Neural cell (in vitro differentiated cells): ENCODE measurements at regions not wholly inside any gene's neighbourhood (a gene's known extent, or its start where the extent isn't known, plus 50 kb on each side); places are given as distances from the start of the nearest gene placed in this dataset.

Experiments
- CTCF ChIP-seq: fragments of 450-650 bp; IDR thresholded peaks from 2 replicates; pipeline ENCODE4 v1.5.1; 2014; ENCODE audit warnings: antibody characterized with exemption, mild to moderate bottlenecking, moderate library complexity; ENCODE audit not compliant: poor library complexity, severe bottlenecking
- EP300 ChIP-seq: fragments of 450-650 bp; conservative IDR thresholded peaks from 2 replicates; pipeline ENCODE4 v1.6.1; 2014; ENCODE audit warnings: antibody characterized with exemption, mild to moderate bottlenecking, moderate library complexity; ENCODE audit not compliant: poor library complexity, severe bottlenecking
- EZH2 ChIP-seq: fragments of 200-600, 300-800 bp; shearing (Covaris generic), sonication (generic); IDR thresholded peaks from 2 replicates; pipeline ENCODE4 v1.6.1; 2014; ENCODE audit warnings: antibody characterized with exemption, low read length, borderline replicate concordance, mild to moderate bottlenecking; ENCODE audit not compliant: insufficient read depth, poor library complexity, severe bottlenecking
- POLR2AphosphoS5 ChIP-seq: IDR thresholded peaks from 2 replicates; pipeline ENCODE4 v1.6.1; 2012
- RAD21 ChIP-seq: fragments of 450-650 bp; conservative IDR thresholded peaks from 2 replicates; pipeline ENCODE4 v1.6.1; 2014; ENCODE audit warnings: antibody characterized with exemption, mild to moderate bottlenecking, moderate library complexity
- REST ChIP-seq: IDR thresholded peaks from 2 replicates; pipeline ENCODE4 v1.6.1; 2012; ENCODE audit warnings: borderline replicate concordance
- TAF1 ChIP-seq: IDR thresholded peaks from 2 replicates; pipeline ENCODE4 v1.6.1; 2012; ENCODE audit warnings: low read depth

GRCh38 chr18:27645929-27646328 is 460.8 kb upstream of the CHST9 start:
- TF ChIP-seq TAF1 (no peak), CTCF (no peak), EZH2 (no peak), POLR2AphosphoS5 (no peak), REST (no peak), EP300 (no peak), RAD21 (no peak)
